ENCODE measurements at regions not wholly inside any gene's neighbourhood (a gene's known extent, or its start where the extent isn't known, plus 50 kb on each side); places are given as distances from the start of the nearest gene placed in this dataset.

DNA sequence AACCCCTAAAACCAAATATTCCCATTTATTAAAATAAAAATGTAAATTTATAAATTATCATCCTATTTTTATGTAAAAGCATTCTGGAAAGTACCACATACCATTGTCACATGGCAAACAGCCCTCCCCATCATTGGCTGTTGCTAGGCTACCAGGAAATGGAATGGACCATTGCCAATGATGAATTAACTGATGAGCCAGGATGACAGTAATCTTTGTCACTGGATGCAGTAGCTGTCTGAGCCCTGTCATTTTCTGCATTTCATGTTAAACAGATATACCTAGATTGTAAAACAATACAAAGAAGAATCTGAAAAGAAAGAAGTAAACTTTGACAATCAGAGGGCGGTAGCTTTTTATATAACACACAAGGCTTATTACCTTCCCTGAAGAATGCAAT is 641.4 kb downstream of the BCL11A start:
- TF ChIP-seq, protein P1, sequence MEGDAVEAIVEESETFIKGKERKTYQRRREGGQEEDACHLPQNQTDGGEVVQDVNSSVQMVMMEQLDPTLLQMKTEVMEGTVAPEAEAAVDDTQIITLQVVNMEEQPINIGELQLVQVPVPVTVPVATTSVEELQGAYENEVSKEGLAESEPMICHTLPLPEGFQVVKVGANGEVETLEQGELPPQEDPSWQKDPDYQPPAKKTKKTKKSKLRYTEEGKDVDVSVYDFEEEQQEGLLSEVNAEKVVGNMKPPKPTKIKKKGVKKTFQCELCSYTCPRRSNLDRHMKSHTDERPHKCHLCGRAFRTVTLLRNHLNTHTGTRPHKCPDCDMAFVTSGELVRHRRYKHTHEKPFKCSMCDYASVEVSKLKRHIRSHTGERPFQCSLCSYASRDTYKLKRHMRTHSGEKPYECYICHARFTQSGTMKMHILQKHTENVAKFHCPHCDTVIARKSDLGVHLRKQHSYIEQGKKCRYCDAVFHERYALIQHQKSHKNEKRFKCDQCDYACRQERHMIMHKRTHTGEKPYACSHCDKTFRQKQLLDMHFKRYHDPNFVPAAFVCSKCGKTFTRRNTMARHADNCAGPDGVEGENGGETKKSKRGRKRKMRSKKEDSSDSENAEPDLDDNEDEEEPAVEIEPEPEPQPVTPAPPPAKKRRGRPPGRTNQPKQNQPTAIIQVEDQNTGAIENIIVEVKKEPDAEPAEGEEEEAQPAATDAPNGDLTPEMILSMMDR (conservative IDR thresholded peaks at IDR 0.05; ENCODE audit: low read depth, low read length): no peak
- no peak overlapping the region for H3K4me3 ChIP-seq (ENCODE audit: low read length)
- no peak for DNase-seq (ENCODE audit: low read depth)

DNA sequence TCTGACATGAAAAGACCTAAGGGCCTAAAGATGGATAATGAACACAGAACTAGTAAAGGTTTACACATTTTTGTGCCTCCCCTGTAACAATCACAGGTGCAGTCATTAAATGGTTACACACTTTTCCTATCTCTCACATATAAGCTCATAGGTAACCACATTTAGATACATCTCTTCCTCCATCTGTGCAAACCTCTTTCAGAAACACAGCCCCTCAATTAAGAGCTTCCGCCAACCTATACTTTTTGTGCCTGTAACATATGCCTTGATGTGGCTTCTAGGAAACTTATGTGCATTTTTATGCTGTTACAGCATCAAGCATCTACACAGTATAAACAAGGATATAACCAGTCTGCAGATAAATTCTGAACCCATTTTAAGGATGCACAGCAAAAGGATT is 643.3 kb downstream of the BCL11A start:
- TF ChIP-seq, protein P1 (conservative IDR thresholded peaks at IDR 0.05; ENCODE audit: low read depth, low read length): no peak
- no peak for DNase-seq (ENCODE audit: low read depth)
- no peak overlapping the region for H3K4me3 ChIP-seq (ENCODE audit: low read length)

DNA sequence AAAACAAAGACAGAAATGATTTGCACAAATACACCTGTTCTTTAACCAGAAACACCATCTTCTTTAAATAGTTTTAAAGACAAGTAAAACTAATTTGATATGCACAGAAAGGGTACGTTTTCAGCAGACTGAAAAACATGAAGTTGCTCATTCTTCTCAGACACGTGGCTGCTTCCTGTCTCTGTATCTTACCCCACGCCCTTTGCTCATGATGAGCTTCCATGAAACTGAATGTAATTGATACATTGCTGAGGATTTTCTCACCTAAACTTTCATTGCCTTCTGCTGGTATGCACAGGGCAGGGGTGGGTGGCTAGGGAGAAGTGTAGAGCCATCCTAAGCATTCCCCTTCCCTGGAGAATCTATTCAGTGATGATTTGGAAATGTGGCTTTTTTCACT is 644.3 kb downstream of the BCL11A start:
- DNase-seq (ENCODE audit: low read depth): no peak
- H3K4me3 ChIP-seq (ENCODE audit: low read length): no peak overlapping the region
- TF ChIP-seq, protein P1 (conservative IDR thresholded peaks at IDR 0.05; ENCODE audit: low read depth, low read length): no peak

DNA sequence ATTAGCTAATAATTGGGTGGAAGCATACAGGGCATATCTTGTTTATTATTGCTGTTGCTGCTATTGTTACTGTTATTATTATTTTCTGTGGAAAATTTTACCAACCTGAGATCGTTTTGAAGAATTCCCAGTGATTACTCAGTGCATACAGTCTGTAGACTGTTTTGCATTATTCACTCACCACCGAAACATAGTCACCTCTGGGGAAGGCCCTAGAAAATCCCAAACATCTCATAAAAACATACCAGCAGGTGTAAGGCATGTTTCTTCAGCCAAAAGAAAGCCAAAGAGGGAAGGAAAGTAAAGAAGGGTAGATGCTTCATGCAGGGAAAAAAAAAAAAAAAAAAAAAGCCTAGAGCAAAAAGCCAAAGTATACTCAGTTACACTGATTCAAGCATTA is 647.7 kb downstream of the BCL11A start:
- no peak overlapping the region for H3K4me3 ChIP-seq (ENCODE audit: low read length)
- DNase-seq (ENCODE audit: low read depth): no peak
- TF ChIP-seq, protein P1 (conservative IDR thresholded peaks at IDR 0.05; ENCODE audit: low read depth, low read length): no peak

DNA sequence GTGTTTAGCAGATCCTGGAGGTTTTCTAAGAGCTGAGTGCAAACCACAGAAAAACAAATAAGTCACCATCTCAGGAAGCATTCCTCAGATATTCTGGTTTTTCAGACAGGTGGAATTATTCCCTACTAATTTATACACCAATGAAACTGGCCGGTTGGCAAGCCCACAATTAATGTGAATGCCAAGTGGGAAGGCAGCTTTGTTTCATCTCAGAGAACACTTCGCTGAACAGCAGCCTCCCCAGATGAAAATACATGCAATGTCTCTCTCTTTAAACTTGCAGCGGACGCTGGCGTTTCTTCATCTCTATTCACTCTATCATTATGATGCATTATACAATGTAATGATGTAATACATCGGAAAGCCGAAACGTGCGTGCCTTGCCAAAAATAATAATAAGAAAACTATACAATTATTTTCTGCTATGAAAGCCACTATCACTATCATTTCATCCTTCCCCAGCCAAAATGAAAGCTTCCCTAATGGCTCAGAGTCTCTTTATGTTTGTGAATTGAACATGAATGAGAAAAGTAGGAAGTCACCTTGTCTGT is 649.4 kb downstream of the BCL11A start:
- H3K4me3 ChIP-seq (ENCODE audit: low read length): no peak overlapping the region
- DNase-seq (ENCODE audit: low read depth): no peak
- TF ChIP-seq, protein P1 (conservative IDR thresholded peaks at IDR 0.05; ENCODE audit: low read depth, low read length): no peak

DNA sequence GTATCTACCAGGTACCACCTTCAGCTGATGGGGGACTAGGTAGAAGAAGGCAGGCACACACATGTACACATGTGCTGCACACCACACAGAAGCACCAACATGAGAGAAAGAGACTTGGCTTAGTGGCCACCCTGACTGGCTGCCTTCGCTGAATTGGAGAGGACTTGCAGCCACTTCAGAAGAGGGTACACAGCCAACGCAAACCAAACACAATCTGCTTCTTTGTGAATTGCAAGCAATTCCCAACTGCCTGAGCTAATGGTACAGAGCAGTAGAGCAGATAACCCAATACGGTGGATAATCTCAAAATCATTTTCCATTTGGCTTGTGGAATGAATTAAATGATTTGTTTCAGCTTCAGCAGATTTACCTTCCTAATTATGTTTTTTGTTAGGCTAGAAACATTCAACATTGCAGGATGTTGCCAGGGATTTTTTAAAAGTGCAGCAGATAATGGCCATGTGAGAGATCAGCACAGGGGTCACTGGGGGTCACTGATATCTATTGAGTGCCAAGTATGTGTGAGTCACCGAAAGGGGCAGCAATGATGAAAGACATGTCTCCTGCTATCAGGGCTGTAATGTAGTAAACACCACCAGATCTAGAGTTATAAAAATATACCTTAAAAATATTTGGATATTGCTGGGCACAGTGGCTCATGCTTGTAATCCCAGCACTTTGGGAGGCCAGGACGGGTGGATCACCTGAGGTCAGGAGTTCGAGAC is 652.6 kb downstream of the BCL11A start:
- no peak overlapping the region for H3K4me3 ChIP-seq (ENCODE audit: low read length)
- TF ChIP-seq, protein P1 (conservative IDR thresholded peaks at IDR 0.05; ENCODE audit: low read depth, low read length): no peak
- no peak for DNase-seq (ENCODE audit: low read depth)

DNA sequence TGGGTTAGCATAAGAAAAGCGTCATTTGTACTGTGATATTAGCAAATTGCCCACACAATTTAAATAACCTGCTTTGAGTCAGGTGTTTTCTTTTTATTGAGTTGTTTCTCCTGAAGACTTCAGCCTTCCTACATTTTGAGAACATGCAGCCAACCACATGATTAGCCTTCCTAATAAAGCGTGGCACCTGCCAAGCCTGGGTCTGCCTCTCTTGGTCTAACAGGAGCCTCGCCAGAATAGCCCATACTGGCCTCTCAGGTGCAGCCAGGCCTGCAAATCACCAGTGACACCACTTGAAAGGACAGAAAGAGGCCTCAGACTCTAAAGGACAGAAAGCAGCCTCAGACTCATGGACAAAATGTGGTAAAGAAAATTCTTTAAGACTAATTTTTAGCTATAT is 653.8 kb downstream of the BCL11A start:
- TF ChIP-seq, protein P1 (conservative IDR thresholded peaks at IDR 0.05; ENCODE audit: low read depth, low read length): no peak
- no peak overlapping the region for H3K4me3 ChIP-seq (ENCODE audit: low read length)

More for the DNA sequence above, 653.8 kb downstream of the BCL11A start:
- no peak for DNase-seq (ENCODE audit: low read depth)

All from retinal pigment epithelial cell (primary cell).